Neural progenitor cell (in vitro differentiated cells): ENCODE measurements at regions not wholly inside any gene's neighbourhood (a gene's known extent, or its start where the extent isn't known, plus 50 kb on each side); places are given as distances from the start of the nearest gene placed in this dataset.

Experiments used
- EZH2 ChIP-seq: fragments of 200-600 bp; sonication (generic); IDR thresholded peaks from 2 replicates; pipeline ENCODE4 v1.6.1; 2017; ENCODE audit warnings: antibody characterized with exemption, mild to moderate bottlenecking, moderate library complexity
- EZH2phosphoT487 ChIP-seq: fragments of 200-600 bp; sonication (generic); IDR thresholded peaks from 2 replicates; pipeline ENCODE4 v1.6.1; 2017; ENCODE audit warnings: antibody characterized with exemption
- TF ChIP-seq, protein P1 (sequence below): fragments of 200-600 bp; sonication (generic); IDR thresholded peaks from 2 replicates; pipeline ENCODE4 v1.5.1; 2017; ENCODE audit warnings: antibody characterized with exemption, mild to moderate bottlenecking

DNA sequence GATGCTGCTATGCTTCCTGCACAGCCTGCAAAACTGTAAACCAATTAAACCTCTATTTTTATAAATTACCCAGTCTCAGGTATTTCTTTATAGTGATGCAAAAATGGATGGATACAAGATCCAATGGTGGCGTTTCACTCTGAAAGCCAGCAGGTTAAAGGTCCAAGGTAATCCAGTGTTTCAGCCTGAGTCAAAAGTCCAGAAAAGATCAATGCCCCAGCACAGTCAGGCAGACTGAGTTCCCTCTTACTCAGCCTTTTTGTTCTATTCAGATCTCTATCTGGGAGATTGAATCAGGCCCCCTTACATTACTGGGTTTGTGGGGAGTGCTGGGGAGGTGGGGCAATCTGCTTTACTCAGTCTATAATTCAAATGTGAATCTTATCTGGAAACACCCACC lies 464.5 kb downstream of the GXYLT1 start:
- no peak for TF ChIP-seq EZH2
- TF ChIP-seq EZH2phosphoT487 = no peak
- TF ChIP-seq, protein P1, sequence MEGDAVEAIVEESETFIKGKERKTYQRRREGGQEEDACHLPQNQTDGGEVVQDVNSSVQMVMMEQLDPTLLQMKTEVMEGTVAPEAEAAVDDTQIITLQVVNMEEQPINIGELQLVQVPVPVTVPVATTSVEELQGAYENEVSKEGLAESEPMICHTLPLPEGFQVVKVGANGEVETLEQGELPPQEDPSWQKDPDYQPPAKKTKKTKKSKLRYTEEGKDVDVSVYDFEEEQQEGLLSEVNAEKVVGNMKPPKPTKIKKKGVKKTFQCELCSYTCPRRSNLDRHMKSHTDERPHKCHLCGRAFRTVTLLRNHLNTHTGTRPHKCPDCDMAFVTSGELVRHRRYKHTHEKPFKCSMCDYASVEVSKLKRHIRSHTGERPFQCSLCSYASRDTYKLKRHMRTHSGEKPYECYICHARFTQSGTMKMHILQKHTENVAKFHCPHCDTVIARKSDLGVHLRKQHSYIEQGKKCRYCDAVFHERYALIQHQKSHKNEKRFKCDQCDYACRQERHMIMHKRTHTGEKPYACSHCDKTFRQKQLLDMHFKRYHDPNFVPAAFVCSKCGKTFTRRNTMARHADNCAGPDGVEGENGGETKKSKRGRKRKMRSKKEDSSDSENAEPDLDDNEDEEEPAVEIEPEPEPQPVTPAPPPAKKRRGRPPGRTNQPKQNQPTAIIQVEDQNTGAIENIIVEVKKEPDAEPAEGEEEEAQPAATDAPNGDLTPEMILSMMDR = no peak
